NOMO-1 treated with dmso at 0.1 percent for 144 hours (cell line): ENCODE measurements at regions not wholly inside any gene's neighbourhood (a gene's known extent, or its start where the extent isn't known, plus 50 kb on each side); places are given as distances from the start of the nearest gene placed in this dataset.
"Not testable (repeated sequence)": the region's sequence is repeated elsewhere in the genome, so short reads cannot be mapped to it uniquely, and the experiment has no call there.

Experiments
- DNase-seq: peaks from one replicate; lab custom pipeline; 2025; ENCODE audit not compliant: unreplicated experiment; lab: John Stamatoyannopoulos, UW

DNA sequence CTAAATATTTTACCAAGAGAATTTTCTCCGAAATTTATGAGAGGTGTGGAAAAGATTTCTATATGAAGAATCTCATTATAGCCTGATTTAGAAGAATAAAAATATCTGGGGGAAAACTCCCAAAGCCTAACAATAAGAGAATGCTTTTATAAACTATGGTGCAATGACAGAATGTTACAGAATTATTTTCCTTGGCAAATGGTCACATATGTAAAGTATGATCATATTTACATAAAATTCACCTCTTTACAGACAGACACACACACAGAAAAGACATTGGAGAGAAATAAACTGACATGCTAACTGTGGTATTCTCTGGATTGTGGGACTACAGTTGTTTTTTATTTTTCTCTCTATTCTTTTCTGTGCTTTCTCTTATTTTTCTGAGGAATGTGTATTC is 226.3 kb upstream of the USP24 start:
- no peak for DNase-seq

DNA sequence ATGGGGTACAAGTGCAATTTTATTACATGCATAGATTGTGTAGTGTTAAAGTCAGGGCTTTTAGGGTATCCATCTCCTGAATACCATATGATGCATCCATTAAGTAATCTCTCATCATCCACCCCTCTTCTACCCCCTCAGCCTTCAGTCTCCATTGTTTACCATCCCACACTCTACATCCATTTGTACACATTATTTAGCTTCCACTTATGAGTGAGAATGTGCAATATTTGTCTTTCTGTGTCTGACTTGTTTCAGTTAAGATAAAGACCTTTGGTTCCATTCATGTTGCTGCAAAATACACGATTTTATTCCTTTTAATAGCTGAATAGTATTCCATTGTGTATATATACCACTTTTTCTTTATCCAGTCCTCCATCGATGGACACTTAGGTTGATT is 222.5 kb upstream of the USP24 start:
- DNase-seq: no peak

DNA sequence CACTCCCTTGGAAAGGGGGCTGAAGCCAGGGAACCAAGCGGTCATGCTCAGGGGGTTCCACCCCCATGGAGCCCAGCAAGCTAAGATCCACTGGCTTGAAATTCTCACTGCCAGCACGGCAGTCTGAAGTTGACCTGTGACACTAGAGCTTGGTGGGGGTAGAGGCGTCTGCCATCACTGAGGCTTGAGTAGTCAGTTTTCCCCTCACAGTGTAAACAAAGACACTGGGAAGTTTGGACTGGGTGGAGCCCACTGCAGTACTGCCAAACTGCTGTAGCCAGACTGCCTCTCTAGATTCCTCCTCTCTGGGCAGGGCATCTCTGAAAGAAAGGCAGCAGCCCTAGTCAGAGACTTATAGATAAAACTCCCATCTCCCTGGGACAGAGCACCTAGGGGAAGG is 215.6 kb upstream of the USP24 start:
- not testable (repeated sequence) for DNase-seq

DNA sequence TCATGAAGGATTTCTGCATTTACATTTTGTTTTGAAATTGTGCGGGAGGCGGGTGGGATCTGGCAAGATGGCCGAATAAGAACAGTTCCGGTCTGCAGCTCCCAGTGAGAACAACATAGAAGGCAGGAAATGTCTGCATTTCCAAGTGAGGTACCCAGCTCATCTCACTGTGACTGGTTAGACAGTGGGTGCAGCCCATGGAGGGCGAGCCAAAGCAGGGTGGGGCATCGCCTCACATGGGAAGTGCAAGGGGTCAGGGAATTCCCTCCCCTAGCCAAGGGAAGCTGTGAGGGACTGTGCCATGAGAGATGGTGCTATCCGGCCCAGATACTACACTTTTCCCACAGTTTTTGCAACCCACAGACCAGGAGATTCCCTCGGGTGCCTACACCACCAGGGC is 215.0 kb upstream of the USP24 start:
- DNase-seq: not testable (repeated sequence)

DNA sequence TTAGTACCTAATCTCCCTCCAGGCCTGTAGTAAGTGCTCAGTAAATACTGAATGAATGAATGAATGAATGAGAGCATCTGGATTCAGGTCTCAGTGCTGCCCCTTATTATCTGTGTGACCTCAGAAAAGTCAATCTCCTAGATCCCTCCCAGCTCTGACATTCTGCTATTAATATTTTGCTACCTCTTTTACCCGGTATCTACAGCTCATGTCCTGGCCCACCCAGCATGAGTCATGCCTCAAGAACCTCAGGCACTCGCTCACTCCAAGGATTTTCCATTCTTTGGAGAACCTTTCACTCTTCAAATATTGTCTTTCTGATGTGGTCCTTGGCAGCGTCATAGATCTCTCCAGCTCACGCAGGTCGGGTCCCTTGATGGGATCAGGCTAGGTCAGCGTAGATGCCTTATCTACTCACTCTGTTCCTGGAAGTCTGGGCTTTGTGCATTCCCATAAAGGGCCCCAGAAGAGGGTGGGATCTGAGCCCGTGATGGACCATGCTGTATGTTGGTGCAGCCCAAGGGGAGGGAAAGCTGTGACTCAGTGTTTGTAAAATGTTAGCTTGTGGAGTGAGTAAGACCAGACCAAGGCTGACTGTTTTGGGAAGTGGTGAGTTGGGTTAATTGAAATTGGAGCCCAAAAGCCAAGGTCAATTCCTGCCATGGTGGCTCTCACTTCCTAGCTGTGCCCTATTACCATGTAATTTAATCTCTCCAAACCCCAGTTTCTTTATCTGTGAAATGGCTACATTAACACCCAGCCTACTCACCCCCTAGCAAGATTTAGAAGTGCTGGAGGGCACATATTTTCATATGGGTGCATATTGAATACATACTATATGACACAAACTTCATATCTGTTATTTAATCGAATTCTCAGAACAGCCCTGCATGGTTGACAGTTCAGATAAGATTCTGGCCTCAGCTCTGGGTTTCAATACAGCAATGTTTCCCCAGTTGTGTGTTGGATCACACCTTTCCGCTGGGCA is 214.1 kb upstream of the USP24 start:
- DNase-seq: no peak

DNA sequence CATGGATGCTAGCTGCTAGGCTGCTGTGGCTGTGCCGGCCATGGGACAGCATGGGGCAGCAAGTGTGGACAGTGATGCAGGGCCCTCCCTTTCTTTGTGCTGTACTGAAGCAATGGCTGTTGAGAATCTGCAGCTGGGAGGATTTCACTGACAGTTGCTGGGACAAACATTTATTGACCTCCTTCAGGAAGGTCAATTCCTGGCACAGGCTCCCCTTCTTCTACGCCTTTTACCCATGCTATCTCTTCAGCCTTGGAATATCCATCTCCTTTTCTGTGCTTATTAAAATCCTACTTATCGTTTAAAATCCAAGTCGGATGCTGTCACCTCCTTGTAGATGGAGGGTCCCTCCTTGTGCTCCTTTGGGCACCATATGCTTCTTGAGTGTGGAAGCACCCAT is 213.1 kb upstream of the USP24 start:
- no peak for DNase-seq

DNA sequence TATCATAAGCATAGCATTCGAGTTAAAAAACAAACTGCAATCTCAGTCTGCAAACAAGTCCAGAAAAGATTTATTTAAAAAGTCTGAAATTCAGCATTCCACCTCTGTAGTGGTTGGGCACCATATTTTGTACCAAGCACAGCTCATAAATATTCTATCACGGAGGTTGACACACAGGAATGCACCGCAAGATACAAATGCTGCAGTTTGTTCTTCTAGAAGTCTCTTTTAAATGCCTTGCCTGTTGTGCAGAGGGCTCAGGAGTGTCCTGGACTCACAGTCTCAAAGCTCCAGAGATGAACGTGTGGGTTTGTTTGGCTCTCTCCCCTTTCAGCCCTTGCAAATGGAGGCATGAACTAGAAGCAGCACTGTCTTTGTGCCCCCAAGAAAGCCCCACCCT is 212.4 kb upstream of the USP24 start:
- DNase-seq: no peak

DNA sequence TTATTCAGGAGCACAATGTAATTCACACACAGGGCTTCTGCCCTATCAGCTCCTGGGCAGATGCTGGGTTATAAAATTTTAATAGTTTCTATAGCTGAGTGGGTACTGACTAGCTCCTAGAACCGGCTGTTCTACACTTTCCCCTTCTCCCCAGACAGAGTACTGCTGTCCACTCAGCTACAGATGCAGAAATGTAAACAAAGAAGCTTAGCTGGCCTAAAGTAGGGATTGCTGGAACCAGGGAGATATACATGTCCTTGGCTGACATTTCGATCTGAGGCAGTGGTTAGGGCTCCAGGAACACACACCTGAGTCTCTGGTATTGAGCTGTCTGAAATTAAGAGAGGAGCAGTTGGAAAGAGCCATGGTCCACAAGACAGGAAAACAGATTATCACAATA is 211.5 kb upstream of the USP24 start:
- DNase-seq: no peak

DNA sequence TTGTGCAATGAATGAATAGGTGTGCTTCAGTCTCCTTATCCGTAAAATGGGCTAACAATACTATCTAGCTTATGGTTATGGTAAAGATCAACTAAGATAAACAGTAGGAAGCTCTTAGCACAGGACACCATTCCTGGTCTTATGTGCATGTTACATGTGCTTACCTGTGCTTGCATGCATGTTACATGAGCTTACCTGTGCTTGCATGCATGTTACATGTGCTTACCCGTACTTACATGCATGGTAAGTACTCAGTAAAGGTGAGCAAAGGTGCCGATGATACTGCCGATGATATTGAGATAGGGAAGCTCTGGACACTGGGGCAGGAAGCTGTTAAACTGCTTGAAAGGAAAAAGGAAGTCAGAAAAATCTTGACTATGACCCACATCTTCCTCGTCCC is 211.0 kb upstream of the USP24 start:
- no peak for DNase-seq

DNA sequence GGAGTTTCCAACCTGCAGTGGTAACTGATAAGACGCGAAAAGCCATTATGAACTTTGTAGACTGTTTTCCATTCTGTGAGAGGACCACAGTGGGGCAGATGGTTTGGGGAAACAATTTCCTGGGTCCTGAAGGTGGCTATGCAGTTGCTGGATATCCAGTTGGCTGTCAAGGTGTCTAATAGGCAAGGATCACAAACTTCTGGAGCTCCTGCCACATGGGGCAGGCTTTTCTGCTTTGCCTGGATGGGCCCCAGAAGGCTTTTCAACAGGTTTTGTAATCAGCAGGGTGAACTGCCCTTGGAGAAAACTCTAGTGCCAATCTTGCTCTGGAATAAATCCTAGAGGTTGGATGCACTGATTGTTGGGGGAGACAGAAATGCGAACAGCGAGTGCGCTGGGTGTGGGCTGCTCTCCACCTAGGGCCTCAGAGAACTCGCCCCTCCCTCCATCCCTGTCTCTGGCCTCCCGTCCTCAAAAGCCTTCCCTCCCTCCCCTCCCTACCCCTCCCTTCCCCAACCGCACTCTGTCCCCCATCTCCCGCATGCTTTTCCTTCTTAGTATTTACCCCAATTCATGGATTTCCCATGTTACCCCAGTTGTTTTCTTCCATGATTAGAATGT is 210.3 kb upstream of the USP24 start:
- DNase-seq: no peak

DNA sequence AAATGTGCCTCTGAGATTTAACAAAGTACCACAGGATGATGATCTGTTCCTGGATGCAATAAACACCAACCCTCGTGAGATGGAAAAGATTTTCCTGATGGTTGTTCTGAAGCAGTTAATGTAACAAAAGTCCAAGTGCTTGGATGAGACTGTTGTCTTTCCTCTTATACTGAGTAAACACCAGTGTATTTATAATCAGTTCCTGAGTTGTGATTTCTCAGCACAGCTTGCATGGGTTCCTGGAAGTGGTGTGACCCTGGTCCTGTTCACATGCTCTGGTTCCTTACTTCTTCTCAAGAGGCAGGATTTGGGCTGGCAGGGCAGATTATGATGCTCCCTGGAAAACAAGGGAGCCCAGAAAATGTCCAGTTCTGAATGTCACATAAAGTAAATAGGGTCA is 208.2 kb upstream of the USP24 start:
- DNase-seq: no peak

DNA sequence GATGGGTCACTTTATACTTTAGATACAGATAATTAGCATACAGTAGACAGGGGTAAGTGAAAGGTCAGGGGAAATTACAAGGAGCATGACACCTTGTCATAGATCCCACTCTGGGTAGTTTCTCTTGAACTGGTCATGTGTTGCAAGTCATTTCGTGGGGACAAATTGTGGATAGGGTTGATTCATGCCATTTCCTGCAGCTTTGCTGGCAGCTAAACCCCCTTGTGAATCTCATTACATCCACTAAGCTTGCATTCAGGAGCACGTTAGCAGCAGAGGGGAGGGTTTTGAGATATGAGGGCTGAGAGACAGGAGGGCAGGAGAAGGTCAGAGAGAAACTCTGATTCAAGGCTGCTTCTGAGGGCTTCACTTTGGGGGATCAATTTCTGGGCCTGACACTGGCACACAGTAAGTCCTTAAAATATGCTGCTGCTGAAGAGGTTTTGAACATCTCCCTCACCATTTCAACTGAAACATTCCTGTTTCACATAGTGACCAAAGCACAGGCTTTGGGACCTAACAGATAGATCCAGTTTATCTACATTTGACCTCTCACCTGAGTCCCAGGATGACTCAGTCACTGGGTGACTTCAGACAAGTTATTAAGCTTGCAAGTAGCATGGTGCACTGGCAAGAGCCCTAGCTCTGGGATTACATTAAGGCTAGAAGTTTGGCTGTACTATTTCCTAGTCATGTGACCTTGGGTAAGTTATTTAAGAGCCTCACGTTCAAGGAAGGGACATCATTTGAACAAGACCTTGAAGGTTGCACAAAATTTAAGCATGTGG is 206.0 kb upstream of the USP24 start:
- DNase-seq: no peak

DNA sequence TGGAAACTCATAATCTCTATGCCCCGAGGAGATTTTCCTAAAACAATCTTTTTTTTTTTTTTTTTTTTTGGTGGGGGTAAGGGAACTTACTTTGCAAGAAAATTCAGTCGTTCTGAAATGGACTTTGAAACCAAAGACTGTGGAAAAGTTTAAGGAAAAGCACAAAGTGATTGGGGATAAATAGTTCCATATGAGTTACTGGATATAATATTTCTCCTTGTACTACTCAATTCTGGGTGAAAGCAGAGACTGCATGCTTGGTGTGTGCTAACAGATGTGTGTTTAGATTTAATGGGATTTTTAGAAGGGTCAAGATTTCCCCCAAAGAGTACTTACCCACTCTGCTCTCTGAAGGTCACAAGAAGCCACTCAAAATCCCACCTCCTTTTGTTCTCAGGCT is 204.9 kb upstream of the USP24 start:
- no peak for DNase-seq

DNA sequence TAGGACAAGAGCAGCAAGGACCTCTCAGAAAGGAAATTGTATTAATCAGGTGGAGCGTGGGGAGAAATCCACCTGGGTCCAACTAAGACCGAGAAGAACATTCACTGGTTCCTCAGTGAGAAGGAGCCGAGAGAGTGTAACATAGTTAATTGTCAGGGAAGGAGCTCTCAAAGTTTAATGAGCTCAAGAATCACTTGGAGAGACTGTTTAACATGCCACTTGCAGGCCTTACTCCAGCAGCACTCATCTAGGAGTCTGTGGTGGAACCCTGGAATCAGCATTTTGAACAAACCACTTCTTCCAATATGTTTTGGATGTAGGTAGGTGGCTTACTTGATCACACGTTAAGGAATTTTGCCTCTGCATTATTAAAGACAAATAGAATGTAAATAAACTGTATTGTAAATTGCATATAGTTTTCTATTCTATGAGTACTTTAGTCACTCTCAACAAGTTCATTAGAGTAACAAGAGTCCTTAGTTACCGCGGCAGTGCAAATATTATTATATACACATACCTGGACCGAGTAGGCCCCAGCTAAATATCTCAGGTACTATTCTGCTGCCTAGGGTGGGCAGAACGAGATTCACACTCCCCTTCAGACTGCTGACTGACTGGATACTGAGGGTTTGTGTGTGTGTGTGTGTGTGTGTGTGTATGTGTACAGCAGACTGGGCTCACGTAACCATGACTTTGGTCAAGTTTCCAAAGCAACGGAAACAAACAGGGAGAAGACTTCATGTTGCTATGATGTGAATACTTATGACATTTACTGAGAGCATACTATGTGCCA is 203.2 kb upstream of the USP24 start:
- DNase-seq: no peak

DNA sequence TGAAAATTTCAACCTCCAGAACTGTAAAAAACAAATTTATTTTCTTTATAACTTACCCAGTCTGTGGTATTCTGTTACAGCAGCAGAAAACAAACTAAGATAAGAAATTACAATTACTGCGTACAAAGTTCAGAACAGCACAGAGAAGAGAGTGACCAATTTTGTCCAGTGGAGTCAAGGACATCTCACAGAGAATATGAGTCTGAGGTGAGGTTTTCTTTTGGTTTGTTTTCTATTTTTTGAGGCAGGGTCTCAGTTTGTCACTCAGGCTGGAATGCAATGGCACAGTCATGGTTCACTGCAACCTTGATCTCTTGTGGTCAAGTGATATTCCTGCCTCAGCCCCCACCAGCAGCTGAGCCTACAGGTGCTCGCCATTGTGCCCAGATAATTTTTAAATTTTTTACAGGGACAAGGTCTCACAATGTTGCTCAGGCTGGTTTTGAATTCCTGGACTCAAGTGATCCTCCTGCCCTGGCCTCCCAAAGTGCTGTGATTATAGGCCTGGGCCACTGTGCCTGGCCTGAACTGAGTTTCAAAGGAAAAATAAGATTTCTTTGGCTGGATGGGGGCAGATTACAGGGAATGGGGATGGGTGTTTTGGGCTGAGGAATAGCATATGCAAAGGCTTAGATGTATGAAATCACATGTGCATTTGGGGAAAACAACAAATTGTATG is 201.1 kb upstream of the USP24 start:
- no peak for DNase-seq

DNA sequence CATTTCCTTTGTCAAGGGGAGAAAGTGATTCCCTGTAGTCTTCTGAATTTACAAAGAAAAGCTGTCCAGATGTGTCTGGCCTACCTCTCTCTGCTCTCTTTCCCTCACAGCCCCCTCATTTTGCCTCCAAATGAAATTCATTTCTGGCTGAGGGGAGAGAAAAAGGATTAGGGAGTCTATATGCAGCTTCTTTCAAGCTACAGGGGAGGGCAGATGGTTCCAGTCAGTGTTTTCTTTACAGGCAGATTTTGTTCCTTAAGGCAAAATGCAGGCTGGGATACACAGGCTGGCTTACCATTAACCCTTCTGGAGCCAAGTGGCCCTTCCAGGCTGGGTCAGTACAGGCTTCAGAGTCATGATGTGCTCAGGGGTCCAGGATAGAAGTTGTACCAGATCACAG is 198.1 kb upstream of the USP24 start:
- DNase-seq: no peak

DNA sequence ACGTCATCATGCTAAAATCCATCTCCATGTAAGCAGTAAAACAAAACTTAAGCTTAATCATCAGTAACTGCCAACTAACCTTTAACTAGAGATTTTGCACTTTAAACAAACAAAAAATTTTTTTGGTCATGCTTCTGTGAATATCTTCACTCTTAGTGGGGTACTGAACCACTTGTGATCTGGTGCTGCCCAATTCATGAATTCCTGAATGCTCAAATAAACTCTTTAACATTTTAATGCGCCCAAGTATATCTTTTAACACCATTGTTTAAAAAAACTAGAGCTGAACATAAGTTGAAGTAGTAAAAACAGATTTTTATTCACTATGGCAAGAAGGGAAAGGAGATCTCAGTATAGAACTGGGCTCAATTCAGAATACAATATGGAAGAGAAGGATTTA is 196.9 kb upstream of the USP24 start:
- DNase-seq: no peak

DNA sequence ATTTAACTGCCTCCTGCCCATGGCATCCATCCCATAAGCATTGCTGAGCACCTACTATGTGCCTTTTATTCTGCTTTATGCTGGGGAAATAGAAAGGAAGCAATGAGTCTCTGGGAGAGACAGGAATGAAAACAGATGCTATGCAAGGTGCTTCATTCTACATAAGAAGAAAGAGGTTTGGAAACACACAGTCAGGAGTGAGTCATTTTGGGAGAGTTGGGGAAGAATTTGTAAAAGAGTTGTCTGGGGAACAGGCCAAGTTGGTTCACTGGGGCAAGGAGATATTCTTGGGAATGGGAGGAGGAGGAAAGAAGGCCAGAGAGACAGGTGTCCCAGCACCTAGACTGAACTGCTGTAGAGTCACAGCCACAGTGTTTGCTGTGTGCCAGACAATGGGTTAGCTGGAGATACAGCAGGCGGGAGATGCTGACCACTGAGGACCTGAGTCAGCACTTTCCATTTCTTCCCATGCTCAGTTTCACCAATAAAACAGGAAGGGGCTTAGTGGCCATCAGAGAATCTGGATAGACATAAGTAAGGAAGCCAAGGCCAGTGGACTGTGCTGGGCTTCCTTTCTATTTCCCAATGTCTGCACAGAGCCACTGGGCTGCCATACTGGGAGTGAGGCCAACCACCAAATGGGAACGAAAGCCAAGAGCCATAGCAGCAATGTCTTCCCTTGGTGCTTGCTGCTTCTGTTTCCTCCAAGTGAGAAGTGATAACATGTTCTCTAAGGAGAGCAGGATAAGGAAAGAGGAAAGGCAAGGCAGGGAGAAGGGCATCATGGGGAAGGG is 187.7 kb upstream of the USP24 start:
- no peak for DNase-seq

DNA sequence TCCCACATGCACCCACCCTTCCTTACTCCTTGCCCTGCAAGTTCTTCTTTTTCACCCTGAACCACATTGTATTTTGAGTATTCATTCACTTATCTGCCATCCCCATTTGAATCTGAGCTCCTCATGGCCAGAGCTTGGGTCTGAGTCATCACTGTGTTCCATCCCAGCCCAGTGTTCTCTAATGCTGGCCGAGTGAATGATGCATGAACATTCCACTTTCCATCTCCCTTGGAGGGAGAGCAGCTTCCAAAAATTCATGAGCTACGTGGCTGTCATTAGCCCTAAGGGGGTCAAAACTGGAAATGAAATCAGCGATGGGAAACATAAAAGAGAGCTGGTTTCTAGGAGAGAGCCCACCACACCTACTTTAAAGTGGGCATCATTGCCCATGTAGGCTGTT is 187.0 kb upstream of the USP24 start:
- DNase-seq: no peak

DNA sequence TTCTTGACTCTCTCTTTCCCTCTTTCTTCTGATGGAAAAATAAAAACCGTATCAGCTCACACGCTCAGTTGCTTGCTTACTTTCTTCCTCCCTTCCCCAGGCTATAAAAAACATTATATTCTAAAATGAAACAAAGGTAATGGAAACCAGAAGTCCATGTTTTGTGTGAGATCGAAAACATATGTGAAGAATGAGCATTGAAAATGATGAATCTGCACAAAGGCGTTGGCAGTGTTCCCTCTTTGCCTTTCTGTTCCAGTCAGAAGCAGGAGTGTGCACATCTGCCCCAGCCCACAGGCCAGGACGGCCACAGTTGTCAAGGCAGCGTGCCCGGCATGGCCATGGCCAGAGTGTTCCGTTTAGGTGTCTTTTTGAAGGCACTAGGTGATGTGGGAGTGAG is 185.3 kb upstream of the USP24 start:
- no peak for DNase-seq
